ENCODE measurements at regions not wholly inside any gene's neighbourhood (a gene's known extent, or its start where the extent isn't known, plus 50 kb on each side); places are given as distances from the start of the nearest gene placed in this dataset.

DNA sequence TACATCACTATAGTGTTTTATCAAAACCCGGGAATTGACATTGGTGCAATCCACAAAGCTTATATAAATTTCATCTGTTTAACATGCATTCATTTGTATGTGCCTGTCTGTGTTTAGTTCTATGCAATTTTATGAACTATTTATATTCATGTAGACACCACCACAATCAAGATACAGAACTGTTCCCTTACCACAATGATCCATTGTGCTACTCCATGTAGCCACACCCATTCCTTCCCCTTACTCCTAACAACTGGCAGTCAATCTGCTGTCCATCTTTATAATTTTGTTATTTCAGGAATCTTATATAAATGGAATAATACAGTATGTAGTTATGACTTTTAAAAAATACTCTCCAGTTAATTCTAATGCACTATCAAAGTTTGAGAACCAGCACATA, 389.5 kb downstream of the HTR1A start:
- no peak overlapping the region for H3K4me3 ChIP-seq (ENCODE audit: low read depth, low read length, poor library complexity, severe bottlenecking)
- no peaks in the 10 kb centered on the region for H3F3A ChIP-seq (ENCODE audit: insufficient read depth, low read length)
- no peaks in the 10 kb centered on the region for H3K9me3 ChIP-seq (ENCODE audit: low read length)
- no peaks in the 10 kb centered on the region for H3K27me3 ChIP-seq (ENCODE audit: insufficient read depth, low read length)
- no peaks in the 10 kb centered on the region for H3K4me1 ChIP-seq (ENCODE audit: insufficient read depth, low read length, severe bottlenecking)
- no peak overlapping the region for H3K27ac ChIP-seq (ENCODE audit: low read depth, low read length, poor library complexity, severe bottlenecking)
- H3K4me2 ChIP-seq (ENCODE audit: low read length), result no peak overlapping the region
- no peak overlapping the region for H2AFZ ChIP-seq (ENCODE audit: low read length)
- no peaks in the 10 kb centered on the region for H3K9me2 ChIP-seq (ENCODE audit: low read depth, low read length)
- TF ChIP-seq EZH2 (IDR thresholded peaks at IDR 0.05; ENCODE audit: borderline replicate concordance, low read length), result no peak
- TF ChIP-seq, protein P1, sequence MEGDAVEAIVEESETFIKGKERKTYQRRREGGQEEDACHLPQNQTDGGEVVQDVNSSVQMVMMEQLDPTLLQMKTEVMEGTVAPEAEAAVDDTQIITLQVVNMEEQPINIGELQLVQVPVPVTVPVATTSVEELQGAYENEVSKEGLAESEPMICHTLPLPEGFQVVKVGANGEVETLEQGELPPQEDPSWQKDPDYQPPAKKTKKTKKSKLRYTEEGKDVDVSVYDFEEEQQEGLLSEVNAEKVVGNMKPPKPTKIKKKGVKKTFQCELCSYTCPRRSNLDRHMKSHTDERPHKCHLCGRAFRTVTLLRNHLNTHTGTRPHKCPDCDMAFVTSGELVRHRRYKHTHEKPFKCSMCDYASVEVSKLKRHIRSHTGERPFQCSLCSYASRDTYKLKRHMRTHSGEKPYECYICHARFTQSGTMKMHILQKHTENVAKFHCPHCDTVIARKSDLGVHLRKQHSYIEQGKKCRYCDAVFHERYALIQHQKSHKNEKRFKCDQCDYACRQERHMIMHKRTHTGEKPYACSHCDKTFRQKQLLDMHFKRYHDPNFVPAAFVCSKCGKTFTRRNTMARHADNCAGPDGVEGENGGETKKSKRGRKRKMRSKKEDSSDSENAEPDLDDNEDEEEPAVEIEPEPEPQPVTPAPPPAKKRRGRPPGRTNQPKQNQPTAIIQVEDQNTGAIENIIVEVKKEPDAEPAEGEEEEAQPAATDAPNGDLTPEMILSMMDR (IDR thresholded peaks at IDR 0.05; ENCODE audit: low read length), result no peak
- no peak overlapping the region for H3K9ac ChIP-seq (ENCODE audit: low read length)
- H3K36me3 ChIP-seq (ENCODE audit: insufficient read depth, low read length), result no peaks in the 10 kb centered on the region
- H3K79me2 ChIP-seq (ENCODE audit: insufficient read depth, low read length), result no peaks in the 10 kb centered on the region
- H4K20me1 ChIP-seq (ENCODE audit: insufficient read depth, low read length), result no peaks in the 10 kb centered on the region

DNA sequence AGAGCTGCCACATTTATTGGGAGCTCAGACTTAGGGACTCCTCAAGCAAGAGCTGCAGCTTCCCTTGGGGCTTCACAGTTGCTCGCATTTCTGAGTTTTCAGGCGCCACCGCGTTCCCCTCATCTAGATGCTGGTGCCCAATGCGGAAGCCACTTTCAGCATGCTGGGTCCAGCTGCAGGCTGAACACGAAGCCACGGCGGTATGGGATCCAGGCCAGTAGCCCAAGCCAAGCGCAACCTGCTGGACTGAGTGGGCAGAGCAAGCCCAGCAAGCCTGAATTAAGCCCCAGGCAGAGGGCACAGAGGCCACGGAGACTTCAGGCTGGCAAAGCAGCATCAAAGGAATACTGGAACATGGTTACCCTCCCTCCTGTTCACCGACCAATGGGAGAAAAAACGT, 391.5 kb downstream of the HTR1A start:
- H4K20me1 ChIP-seq (ENCODE audit: insufficient read depth, low read length), result no peaks in the 10 kb centered on the region
- no peaks in the 10 kb centered on the region for H3K36me3 ChIP-seq (ENCODE audit: insufficient read depth, low read length)
- H3K9me3 ChIP-seq (ENCODE audit: low read length), result no peaks in the 10 kb centered on the region
- no peaks in the 10 kb centered on the region for H3K27me3 ChIP-seq (ENCODE audit: insufficient read depth, low read length)
- H2AFZ ChIP-seq (ENCODE audit: low read length), result no peak overlapping the region
- no peak overlapping the region for H3K9ac ChIP-seq (ENCODE audit: low read length)
- TF ChIP-seq, protein P1 (IDR thresholded peaks at IDR 0.05; ENCODE audit: low read length), result no peak
- TF ChIP-seq EZH2 (IDR thresholded peaks at IDR 0.05; ENCODE audit: borderline replicate concordance, low read length), result no peak
- H3F3A ChIP-seq (ENCODE audit: insufficient read depth, low read length), result no peaks in the 10 kb centered on the region
- no peak overlapping the region for H3K4me3 ChIP-seq (ENCODE audit: low read depth, low read length, poor library complexity, severe bottlenecking)
- H3K9me2 ChIP-seq (ENCODE audit: low read depth, low read length), result no peaks in the 10 kb centered on the region
- H3K79me2 ChIP-seq (ENCODE audit: insufficient read depth, low read length), result no peaks in the 10 kb centered on the region
- no peak overlapping the region for H3K4me2 ChIP-seq (ENCODE audit: low read length)
- H3K27ac ChIP-seq (ENCODE audit: low read depth, low read length, poor library complexity, severe bottlenecking), result no peak overlapping the region
- no peaks in the 10 kb centered on the region for H3K4me1 ChIP-seq (ENCODE audit: insufficient read depth, low read length, severe bottlenecking)

- Histone ChIP-seq H3K27me3 (ENCODE audit: insufficient read depth, low read length) (no peaks in the 10 kb centered on the region), H4K20me1 (ENCODE audit: insufficient read depth, low read length) (no peaks in the 10 kb centered on the region), H3K4me3 (ENCODE audit: low read depth, low read length, poor library complexity, severe bottlenecking) (no peak overlapping the region), H3F3A (ENCODE audit: insufficient read depth, low read length) (no peaks in the 10 kb centered on the region), H3K9ac (ENCODE audit: low read length) (no peak overlapping the region), H3K79me2 (ENCODE audit: insufficient read depth, low read length) (no peaks in the 10 kb centered on the region), H2AFZ (ENCODE audit: low read length) (no peak overlapping the region), H3K36me3 (ENCODE audit: insufficient read depth, low read length) (no peaks in the 10 kb centered on the region), H3K9me3 (ENCODE audit: low read length) (no peaks in the 10 kb centered on the region), H3K4me2 (ENCODE audit: low read length) (no peak overlapping the region), H3K4me1 (ENCODE audit: insufficient read depth, low read length, severe bottlenecking) (no peaks in the 10 kb centered on the region), H3K9me2 (ENCODE audit: low read depth, low read length) (no peaks in the 10 kb centered on the region), H3K27ac (ENCODE audit: low read depth, low read length, poor library complexity, severe bottlenecking) (no peak overlapping the region)
- TF ChIP-seq, protein P1 (IDR thresholded peaks at IDR 0.05; ENCODE audit: low read length), result no peak
- TF ChIP-seq EZH2 (IDR thresholded peaks at IDR 0.05; ENCODE audit: borderline replicate concordance, low read length), result no peak
Observed at GRCh38 chr5:63564789-63565188, 397.5 kb downstream of the HTR1A start.

Data from OCI-LY1 (cell line).